IMR-90 (cell line): ENCODE measurements at regions not wholly inside any gene's neighbourhood (a gene's known extent, or its start where the extent isn't known, plus 50 kb on each side); places are given as distances from the start of the nearest gene placed in this dataset.

Experiments
- ATAC-seq: fragments of 200-7000 bp; cut with Tn5 transposase; 2 replicates; pipeline ENCODE4 v1.9.1; 2020; ENCODE audit warnings: low read depth, mild to moderate bottlenecking, moderate library complexity
- BruUV-seq: library from RNA; stranded (reverse); fragments of 400-500 nt; replicated peaks from 2 replicates; lab custom pipeline; 2021; lab: Mats Ljungman, UMichigan
- CTCF ChIA-PET: fragments of 300-600 bp; formaldehyde crosslinking; extraction: SDS; loops from one replicate; lab custom pipeline; 2021; ENCODE audit warnings: antibody characterized with exemption; lab: Yijun Ruan, JAX
- POLR2A ChIA-PET: fragments of 300-600 bp; sonication (Branson Sonifier 250); formaldehyde crosslinking; loops from one replicate; lab custom pipeline; 2022; ENCODE audit warnings: antibody characterized with exemption; ENCODE audit not compliant: unreplicated experiment; lab: Charles Lee
- DNase-seq: peaks from one replicate; pipeline ENCODE4 v3.0.0; 2013
- H2AFZ ChIP-seq: replicated peaks from 2 replicates; pipeline ENCODE3; 2013; ENCODE audit warnings: low read length, mild to moderate bottlenecking; ENCODE audit not compliant: poor library complexity
- H2AK5ac ChIP-seq: 2 replicates; pipeline ENCODE4 v1.6.1; 2013; ENCODE audit warnings: low read depth, low read length, inconsistent platforms
- H2AK9ac ChIP-seq: replicated peaks from 2 replicates; pipeline ENCODE3; 2013; ENCODE audit warnings: mild to moderate bottlenecking, low read depth, low read length, moderate library complexity; ENCODE audit not compliant: poor library complexity
- H2BK120ac ChIP-seq: 2 replicates; pipeline ENCODE4 v1.6.1; 2013; ENCODE audit warnings: low read depth, low read length, inconsistent platforms
- H2BK15ac ChIP-seq: 3 replicates; pipeline ENCODE4 v1.6.1; 2013; ENCODE audit warnings: low read depth, low read length, inconsistent platforms
- H2BK20ac ChIP-seq: 2 replicates; pipeline ENCODE4 v1.6.1; 2013; ENCODE audit warnings: low read depth, mild to moderate bottlenecking, inconsistent platforms, low read length, moderate library complexity
- H2BK5ac ChIP-seq: 2 replicates; pipeline ENCODE4 v1.6.1; 2013; ENCODE audit warnings: mild to moderate bottlenecking, low read depth, low read length, inconsistent platforms; ENCODE audit not compliant: poor library complexity, severe bottlenecking
- H3K14ac ChIP-seq: replicated peaks from 2 replicates; pipeline ENCODE4 v1.6.1; 2013; ENCODE audit warnings: low read depth, low read length, inconsistent platforms
- H3K18ac ChIP-seq: 2 replicates; pipeline ENCODE4 v1.6.1; 2013; ENCODE audit warnings: low read depth, low read length, control low read depth
- H3K23ac ChIP-seq: 2 replicates; pipeline ENCODE4 v1.6.1; 2013; ENCODE audit warnings: low read depth, low read length, inconsistent platforms
- H3K27ac ChIP-seq: 2 replicates; pipeline ENCODE4 v1.5.1; 2013; ENCODE audit warnings: mild to moderate bottlenecking, control low read depth, low read length; ENCODE audit not compliant: insufficient read depth
- H3K27me3 ChIP-seq: 2 replicates; pipeline ENCODE4 v1.6.1; 2013; ENCODE audit warnings: low read length; ENCODE audit not compliant: control insufficient read depth, insufficient read depth
- H3K36me3 ChIP-seq: 2 replicates; pipeline ENCODE4 v1.6.1; 2013; ENCODE audit warnings: low read length, mixed read lengths; ENCODE audit not compliant: control insufficient read depth, insufficient read depth
- H3K4ac ChIP-seq: 2 replicates; pipeline ENCODE4 v1.6.1; 2013; ENCODE audit warnings: low read depth, low read length, inconsistent platforms
- H3K4me1 ChIP-seq: 2 replicates; pipeline ENCODE4 v1.6.1; 2013; ENCODE audit warnings: low read length, mixed read lengths; ENCODE audit not compliant: control insufficient read depth, insufficient read depth
- H3K4me2 ChIP-seq: 2 replicates; pipeline ENCODE4 v1.6.1; 2013; ENCODE audit warnings: low read depth, mild to moderate bottlenecking, control low read depth, low read length, moderate library complexity
- H3K4me3 ChIP-seq: 2 replicates; pipeline ENCODE4 v1.5.1; 2013; ENCODE audit warnings: low read depth, mild to moderate bottlenecking, control low read depth, low read length, moderate library complexity; ENCODE audit not compliant: insufficient read depth
- H3K56ac ChIP-seq: 2 replicates; pipeline ENCODE4 v1.6.1; 2013; ENCODE audit warnings: low read length, inconsistent platforms; ENCODE audit not compliant: insufficient read depth; ENCODE audit errors: extremely low read depth
- H3K79me1 ChIP-seq, 2 experiments: 2 replicates each; pipeline ENCODE4 v1.6.1; 2013; ENCODE audit warnings: low read length in 2 of 2, inconsistent platforms in 1 of 2, low read depth in 1 of 2
- H3K9ac ChIP-seq: 2 replicates; pipeline ENCODE4 v1.6.1; 2013; ENCODE audit warnings: low read depth, low read length, control low read depth
- H3K9me1 ChIP-seq: 2 replicates; pipeline ENCODE4 v1.6.1; 2013; ENCODE audit warnings: low read length, inconsistent platforms; ENCODE audit not compliant: insufficient read depth
- H3K9me3 ChIP-seq: 2 replicates; pipeline ENCODE4 v1.6.1; 2013; ENCODE audit warnings: low read length; ENCODE audit not compliant: control insufficient read depth, insufficient read depth
- H4K20me1 ChIP-seq: 2 replicates; pipeline ENCODE4 v1.6.1; 2013; ENCODE audit warnings: low read length, inconsistent platforms; ENCODE audit not compliant: insufficient read depth
- H4K5ac ChIP-seq: 2 replicates; pipeline ENCODE4 v1.6.1; 2013; ENCODE audit warnings: mild to moderate bottlenecking, low read depth, low read length, control low read depth
- H4K8ac ChIP-seq, 2 experiments: 2 replicates each; pipeline ENCODE4 v1.6.1; 2013; ENCODE audit warnings: low read depth in 2 of 2, low read length in 2 of 2, control low read depth in 1 of 2, inconsistent platforms in 1 of 2
- H4K91ac ChIP-seq: 2 replicates; pipeline ENCODE4 v1.6.1; 2013; ENCODE audit warnings: low read depth, low read length, inconsistent platforms; ENCODE audit not compliant: insufficient read depth
- BHLHE40 ChIP-seq: fragments of 150-350 bp; IDR thresholded peaks from 2 replicates; pipeline ENCODE4 v1.6.1; 2016; ENCODE audit warnings: mild to moderate bottlenecking, low read depth, low read length
- CEBPB ChIP-seq: IDR thresholded peaks from 2 replicates; pipeline ENCODE4 v1.6.1; 2012; ENCODE audit warnings: low read depth, low read length, improper control_type of control experiment
- CHD1 ChIP-seq: IDR thresholded peaks from 2 replicates; pipeline ENCODE4 v1.6.1; 2012; ENCODE audit warnings: low read depth, low read length, improper control_type of control experiment
- ELK1 ChIP-seq: fragments of 150-350 bp; IDR thresholded peaks from 2 replicates; pipeline ENCODE4 v1.6.1; 2016; ENCODE audit warnings: low read depth, mild to moderate bottlenecking, low read length, moderate library complexity, borderline replicate concordance
- FOS ChIP-seq: fragments of 150-350 bp; IDR thresholded peaks from 2 replicates; pipeline ENCODE4 v1.6.1; 2016; ENCODE audit warnings: low read depth, low read length
- MAFK ChIP-seq: IDR thresholded peaks from 2 replicates; pipeline ENCODE4 v1.6.1; 2012; ENCODE audit warnings: low read depth, low read length, improper control_type of control experiment
- MAZ ChIP-seq: IDR thresholded peaks from 2 replicates; pipeline ENCODE4 v1.6.1; 2012; ENCODE audit warnings: low read depth, mild to moderate bottlenecking, low read length, improper control_type of control experiment, moderate library complexity, borderline replicate concordance
- MXI1 ChIP-seq: IDR thresholded peaks from 2 replicates; pipeline ENCODE4 v1.6.1; 2012; ENCODE audit warnings: low read depth, mild to moderate bottlenecking, low read length, moderate library complexity, borderline replicate concordance
- NFE2L2 ChIP-seq: fragments of 150-350 bp; IDR thresholded peaks from 2 replicates; pipeline ENCODE4 v1.6.1; 2016; ENCODE audit warnings: low read depth, mild to moderate bottlenecking, low read length
- POLR2A ChIP-seq: IDR thresholded peaks from 2 replicates; pipeline ENCODE4 v1.6.1; 2012; ENCODE audit warnings: mild to moderate bottlenecking, low read depth, low read length
- RAD21 ChIP-seq: IDR thresholded peaks from 2 replicates; pipeline ENCODE4 v1.6.1; 2012; ENCODE audit warnings: low read length, improper control_type of control experiment
- RCOR1 ChIP-seq: IDR thresholded peaks from 2 replicates; pipeline ENCODE4 v1.6.1; 2012; ENCODE audit warnings: mild to moderate bottlenecking, low read length, improper control_type of control experiment; ENCODE audit not compliant: insufficient replicate concordance
- RFX5 ChIP-seq: IDR thresholded peaks from 2 replicates; pipeline ENCODE4 v1.8.0; 2012; ENCODE audit warnings: low read depth, mild to moderate bottlenecking, low read length, moderate library complexity
- SMC3 ChIP-seq: fragments of 150-350 bp; IDR thresholded peaks from 2 replicates; pipeline ENCODE4 v1.6.1; 2016; ENCODE audit warnings: low read depth, mild to moderate bottlenecking, antibody characterized with exemption, low read length, moderate library complexity
- WGBS, 2 experiments: methylation state at CpG; one replicate each; pipeline versions ENCODE4 v1.1.5 to v1.1.7; 2013; ENCODE audit warnings: missing lambda C conversion rate in 2 of 2; ENCODE audit not compliant: insufficient read length in 1 of 2; ENCODE audit errors: extremely low coverage in 2 of 2; 5-methylcytosine and 5-hydroxymethylcytosine counted together
- dilution Hi-C: fragments of 300-500 bp; cut with HindIII; formaldehyde crosslinking; loops from one replicate; pipeline ENCODE4 v1.14.3; 2018; ENCODE audit warnings: low sequenced_read_pairs; ENCODE audit not compliant: unreplicated experiment
- in situ Hi-C: fragments of 300-500 bp; cut with MboI; formaldehyde crosslinking; loops from 3 replicates; pipeline ENCODE4 v1.14.3; 2019; ENCODE audit warnings: low sequenced_read_pairs, inconsistent platforms, mixed read lengths
- intact Hi-C: fragments of 100-400 bp; cut with micrococcal nuclease; formaldehyde crosslinking; loops from 2 replicates; pipeline ENCODE4 v1.10.0; 2022
- TF ChIP-seq, protein P1 (sequence below): fragments of 150-350 bp; IDR thresholded peaks from 2 replicates; pipeline ENCODE4 v1.6.1; 2017; ENCODE audit warnings: mild to moderate bottlenecking, antibody characterized with exemption, low read length, low read depth
- TF ChIP-seq, protein P2 (sequence below): conservative IDR thresholded peaks from 2 replicates; pipeline ENCODE4 v1.5.1; 2012; ENCODE audit warnings: mild to moderate bottlenecking, low read depth, low read length, improper control_type of control experiment

DNA sequence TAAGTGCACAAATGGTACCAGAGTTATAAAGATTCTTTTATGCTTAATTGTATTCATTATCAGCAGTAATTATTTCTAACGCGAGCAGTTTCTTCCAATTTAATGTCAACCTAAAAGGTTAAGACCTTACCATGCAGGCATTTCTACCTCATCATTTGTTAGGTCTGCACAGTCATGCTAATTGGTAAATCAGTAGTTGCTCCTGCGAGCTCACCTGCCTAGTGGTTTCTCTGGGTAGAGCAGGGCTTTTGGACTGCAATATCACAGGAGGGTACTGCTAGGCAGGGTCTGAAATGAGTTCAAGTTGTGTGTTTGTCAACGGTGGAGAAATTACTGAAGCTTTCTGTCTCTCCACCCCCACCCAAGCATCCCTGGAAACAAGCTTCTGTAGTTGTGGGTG is 558.5 kb upstream of the MGMT start:
- intact Hi-C loops (no loop called here), in situ Hi-C loops (no loop called here), dilution Hi-C loops (no loop called here)
- H3K9me1 ChIP-seq, result no peaks in the 10 kb centered on the region
- no peak overlapping the region for H3K18ac ChIP-seq
- DNase-seq, result no peak
- H4K20me1 ChIP-seq, result no peaks in the 10 kb centered on the region
- H2BK120ac ChIP-seq, result no peak overlapping the region
- H3K36me3 ChIP-seq, result no peaks in the 10 kb centered on the region
- no peak overlapping the region for H4K5ac ChIP-seq
- H3K9me3 ChIP-seq, result peaks cover 25% of the 10 kb centered on the region
- no peak overlapping the region for H4K91ac ChIP-seq
- H3K79me1 ChIP-seq, result no peaks in the 10 kb centered on the region
- no peak overlapping the region for H3K56ac ChIP-seq
- H2AK9ac ChIP-seq, result no peak overlapping the region
- H2AFZ ChIP-seq, result no peak overlapping the region
- TF ChIP-seq MAFK, result no peak
- TF ChIP-seq CHD1, result no peak
- TF ChIP-seq MXI1, result no peak
- TF ChIP-seq FOS, result no peak
- no peak for TF ChIP-seq POLR2A
- no peak for TF ChIP-seq RFX5
- no peak for TF ChIP-seq BHLHE40
- no peak for TF ChIP-seq RAD21
- TF ChIP-seq, protein P1, sequence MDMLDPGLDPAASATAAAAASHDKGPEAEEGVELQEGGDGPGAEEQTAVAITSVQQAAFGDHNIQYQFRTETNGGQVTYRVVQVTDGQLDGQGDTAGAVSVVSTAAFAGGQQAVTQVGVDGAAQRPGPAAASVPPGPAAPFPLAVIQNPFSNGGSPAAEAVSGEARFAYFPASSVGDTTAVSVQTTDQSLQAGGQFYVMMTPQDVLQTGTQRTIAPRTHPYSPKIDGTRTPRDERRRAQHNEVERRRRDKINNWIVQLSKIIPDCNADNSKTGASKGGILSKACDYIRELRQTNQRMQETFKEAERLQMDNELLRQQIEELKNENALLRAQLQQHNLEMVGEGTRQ, result no peak
- TF ChIP-seq NFE2L2, result no peak
- TF ChIP-seq ELK1, result no peak
- no peak for TF ChIP-seq MAZ
- TF ChIP-seq SMC3, result no peak
- no peak for TF ChIP-seq RCOR1
- TF ChIP-seq, protein P2, sequence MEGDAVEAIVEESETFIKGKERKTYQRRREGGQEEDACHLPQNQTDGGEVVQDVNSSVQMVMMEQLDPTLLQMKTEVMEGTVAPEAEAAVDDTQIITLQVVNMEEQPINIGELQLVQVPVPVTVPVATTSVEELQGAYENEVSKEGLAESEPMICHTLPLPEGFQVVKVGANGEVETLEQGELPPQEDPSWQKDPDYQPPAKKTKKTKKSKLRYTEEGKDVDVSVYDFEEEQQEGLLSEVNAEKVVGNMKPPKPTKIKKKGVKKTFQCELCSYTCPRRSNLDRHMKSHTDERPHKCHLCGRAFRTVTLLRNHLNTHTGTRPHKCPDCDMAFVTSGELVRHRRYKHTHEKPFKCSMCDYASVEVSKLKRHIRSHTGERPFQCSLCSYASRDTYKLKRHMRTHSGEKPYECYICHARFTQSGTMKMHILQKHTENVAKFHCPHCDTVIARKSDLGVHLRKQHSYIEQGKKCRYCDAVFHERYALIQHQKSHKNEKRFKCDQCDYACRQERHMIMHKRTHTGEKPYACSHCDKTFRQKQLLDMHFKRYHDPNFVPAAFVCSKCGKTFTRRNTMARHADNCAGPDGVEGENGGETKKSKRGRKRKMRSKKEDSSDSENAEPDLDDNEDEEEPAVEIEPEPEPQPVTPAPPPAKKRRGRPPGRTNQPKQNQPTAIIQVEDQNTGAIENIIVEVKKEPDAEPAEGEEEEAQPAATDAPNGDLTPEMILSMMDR, result no peak
- no peak for TF ChIP-seq CEBPB
- no CpG with 5 or more reads among the region's 4 CpGs for WGBS, 2 experiments
- no TSS peak for BruUV-seq
- no peak overlapping the region for H3K9ac ChIP-seq
- ATAC-seq, result no peak
- ChIA-PET POLR2A (no interaction called here), CTCF (no interaction called here)
- H3K4me2 ChIP-seq, result no peak overlapping the region
- no peak overlapping the region for H3K27ac ChIP-seq
- no peak overlapping the region for H4K8ac ChIP-seq
- no peak overlapping the region for H2BK20ac ChIP-seq
- H3K4ac ChIP-seq, result no peak overlapping the region
- no peak overlapping the region for H3K14ac ChIP-seq
- H3K27me3 ChIP-seq, result no peaks in the 10 kb centered on the region
- H3K23ac ChIP-seq, result no peak overlapping the region
- H2BK5ac ChIP-seq, result no peak overlapping the region
- no peaks in the 10 kb centered on the region for H3K4me1 ChIP-seq
- no peak overlapping the region for H2BK15ac ChIP-seq
- no peak overlapping the region for H3K4me3 ChIP-seq
- H2AK5ac ChIP-seq, result no peak overlapping the region
